ENCODE measurements at regions not wholly inside any gene's neighbourhood (a gene's known extent, or its start where the extent isn't known, plus 50 kb on each side); places are given as distances from the start of the nearest gene placed in this dataset.
"Not testable (repeated sequence)": the region's sequence is repeated elsewhere in the genome, so short reads cannot be mapped to it uniquely, and the experiment has no call there.

DNA sequence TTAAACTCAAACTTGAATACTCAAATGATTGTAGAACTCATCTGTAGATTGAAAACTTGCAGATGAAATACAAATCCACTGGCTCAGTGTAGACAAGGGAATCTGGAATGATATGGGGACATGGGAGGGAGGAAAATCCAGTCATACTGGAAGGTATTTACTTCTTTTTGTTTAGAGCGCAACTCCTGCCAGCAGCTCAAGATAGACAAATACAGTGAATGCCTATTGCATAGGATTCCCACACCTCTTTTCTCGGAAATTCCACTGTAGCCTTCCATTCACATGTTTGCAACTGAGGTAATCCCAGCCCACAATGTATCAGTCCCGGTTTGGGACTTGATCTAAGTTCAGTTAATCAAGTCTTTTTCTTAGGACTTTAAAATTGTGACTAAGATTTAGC lies 311.2 kb downstream of the PTPRC start:
- DNase-seq (ENCODE audit: extremely low spot score): no peak
- Histone ChIP-seq H3K4me3 (no peak overlapping the region), H3K9me3 (peaks cover 0 to 4% (median under 1%) of the 10 kb centered on the region in 4 donors), H3K36me3 (no peaks in the 10 kb centered on the region), H3K4me1 (no peaks in the 10 kb centered on the region), H3K27me3 (no peaks in the 10 kb centered on the region), H3K27ac (replicated peaks in 1 of 4) (no peak overlapping the region)
- TF ChIP-seq, protein P1, sequence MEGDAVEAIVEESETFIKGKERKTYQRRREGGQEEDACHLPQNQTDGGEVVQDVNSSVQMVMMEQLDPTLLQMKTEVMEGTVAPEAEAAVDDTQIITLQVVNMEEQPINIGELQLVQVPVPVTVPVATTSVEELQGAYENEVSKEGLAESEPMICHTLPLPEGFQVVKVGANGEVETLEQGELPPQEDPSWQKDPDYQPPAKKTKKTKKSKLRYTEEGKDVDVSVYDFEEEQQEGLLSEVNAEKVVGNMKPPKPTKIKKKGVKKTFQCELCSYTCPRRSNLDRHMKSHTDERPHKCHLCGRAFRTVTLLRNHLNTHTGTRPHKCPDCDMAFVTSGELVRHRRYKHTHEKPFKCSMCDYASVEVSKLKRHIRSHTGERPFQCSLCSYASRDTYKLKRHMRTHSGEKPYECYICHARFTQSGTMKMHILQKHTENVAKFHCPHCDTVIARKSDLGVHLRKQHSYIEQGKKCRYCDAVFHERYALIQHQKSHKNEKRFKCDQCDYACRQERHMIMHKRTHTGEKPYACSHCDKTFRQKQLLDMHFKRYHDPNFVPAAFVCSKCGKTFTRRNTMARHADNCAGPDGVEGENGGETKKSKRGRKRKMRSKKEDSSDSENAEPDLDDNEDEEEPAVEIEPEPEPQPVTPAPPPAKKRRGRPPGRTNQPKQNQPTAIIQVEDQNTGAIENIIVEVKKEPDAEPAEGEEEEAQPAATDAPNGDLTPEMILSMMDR (IDR thresholded peaks at IDR 0.05): no peak
- no peak for TF ChIP-seq POLR2AphosphoS5 (IDR thresholded peaks at IDR 0.05)
- TF ChIP-seq POLR2A (IDR thresholded peaks at IDR 0.05; ENCODE audit: low read depth): no peak
- no peak for TF ChIP-seq EP300 (IDR thresholded peaks at IDR 0.05)
- WGBS: 96% methylated on average over 3 of the region's 3 CpGs
- intact Hi-C loops (cut with DNase I): no loop called here

DNA sequence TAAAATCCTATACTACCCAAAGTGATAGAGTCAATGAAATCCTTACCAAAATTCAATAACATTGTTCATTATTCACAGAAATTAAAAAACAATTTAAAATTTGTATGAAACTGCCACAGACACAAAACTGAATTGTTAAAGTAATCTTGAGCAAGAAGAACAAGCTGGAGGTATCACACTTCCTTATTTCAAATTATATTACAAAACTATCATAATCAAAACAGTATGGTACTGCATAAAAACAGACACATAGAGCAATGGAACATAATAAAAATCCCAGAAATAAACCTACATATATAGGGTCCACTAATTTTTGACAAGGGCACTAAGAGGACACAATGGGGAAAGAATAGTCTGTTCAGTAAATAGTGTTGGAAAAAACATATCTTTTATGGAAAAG lies 316.2 kb downstream of the PTPRC start:
- intact Hi-C loops (cut with DNase I): no loop called here
- Histone ChIP-seq H3K4me3 (no peak overlapping the region), H3K27ac (replicated peaks in 1 of 4) (no peak overlapping the region), H3K27me3 (no peaks in the 10 kb centered on the region), H3K36me3 (no peaks in the 10 kb centered on the region), H3K9me3 (peaks cover 0 to 5% (median 2%) of the 10 kb centered on the region in 4 donors), H3K4me1 (no peaks in the 10 kb centered on the region)
- no peak for DNase-seq (ENCODE audit: extremely low spot score)
- TF ChIP-seq, protein P1 (IDR thresholded peaks at IDR 0.05): no peak
- TF ChIP-seq EP300 (IDR thresholded peaks at IDR 0.05) (no peak), POLR2AphosphoS5 (IDR thresholded peaks at IDR 0.05) (no peak), POLR2A (IDR thresholded peaks at IDR 0.05; ENCODE audit: low read depth) (no peak)

DNA sequence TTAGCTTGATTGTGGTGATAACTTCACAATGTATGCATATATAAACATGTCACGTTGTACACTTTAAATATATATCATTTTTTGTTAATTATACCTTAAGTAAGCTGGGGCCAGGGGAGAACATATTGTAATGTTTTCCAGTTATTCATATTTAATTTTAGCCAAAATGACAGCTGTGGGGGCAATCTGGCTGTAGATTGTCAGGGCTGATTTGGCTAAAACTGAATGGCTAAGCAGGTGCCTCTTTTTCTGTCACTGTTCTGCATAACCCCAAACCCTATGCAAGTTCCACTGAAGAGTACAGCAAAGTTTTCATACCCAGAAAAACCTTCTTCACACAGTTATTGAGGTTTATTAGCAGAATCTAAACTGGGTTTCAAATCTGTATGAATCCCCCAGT lies 318.2 kb downstream of the PTPRC start:
- 73% methylated on average over 1 of the region's 1 CpG for WGBS
- Histone ChIP-seq H3K36me3 (no peaks in the 10 kb centered on the region), H3K4me1 (no peaks in the 10 kb centered on the region), H3K27ac (replicated peaks in 1 of 4) (no peak overlapping the region), H3K27me3 (no peaks in the 10 kb centered on the region), H3K9me3 (peaks cover 0 to 5% (median 3%) of the 10 kb centered on the region in 4 donors), H3K4me3 (no peak overlapping the region)
- TF ChIP-seq POLR2A (IDR thresholded peaks at IDR 0.05; ENCODE audit: low read depth): no peak
- TF ChIP-seq, protein P1 (IDR thresholded peaks at IDR 0.05): no peak
- no peak for TF ChIP-seq POLR2AphosphoS5 (IDR thresholded peaks at IDR 0.05)
- TF ChIP-seq EP300 (IDR thresholded peaks at IDR 0.05): no peak
- DNase-seq (ENCODE audit: extremely low spot score): no peak
- intact Hi-C loops (cut with DNase I): no loop called here

DNA sequence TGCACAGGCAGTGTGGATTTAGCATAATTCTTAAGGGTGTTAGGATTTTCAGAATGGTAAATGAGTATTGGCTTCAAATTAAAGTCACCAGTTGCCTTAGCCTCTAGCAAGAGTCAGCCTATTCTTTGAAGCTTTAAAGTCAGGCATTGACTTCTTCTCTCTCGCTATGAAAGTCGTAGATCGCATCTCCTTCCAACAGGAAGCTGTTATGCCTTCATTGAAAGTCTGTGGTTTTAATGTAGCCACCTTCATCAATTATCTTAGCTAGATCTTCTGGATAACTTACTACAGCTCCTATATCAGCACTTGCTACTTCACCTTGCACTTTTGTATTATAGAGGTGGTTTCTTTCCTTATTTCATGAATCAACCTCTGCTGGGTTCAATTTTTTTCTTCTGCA lies 320.2 kb downstream of the PTPRC start:
- 85% methylated on average over 3 of the region's 3 CpGs for WGBS
- Histone ChIP-seq H3K27me3 (no peaks in the 10 kb centered on the region), H3K4me3 (no peak overlapping the region), H3K9me3 (peaks cover 0 to 8% (median 5%) of the 10 kb centered on the region in 4 donors), H3K27ac (replicated peaks in 1 of 4) (no peak overlapping the region), H3K4me1 (no peaks in the 10 kb centered on the region), H3K36me3 (no peaks in the 10 kb centered on the region)
- intact Hi-C loops (cut with DNase I): no loop called here
- no peak for TF ChIP-seq EP300 (IDR thresholded peaks at IDR 0.05)
- TF ChIP-seq POLR2A (IDR thresholded peaks at IDR 0.05; ENCODE audit: low read depth): no peak
- TF ChIP-seq POLR2AphosphoS5 (IDR thresholded peaks at IDR 0.05): no peak
- TF ChIP-seq, protein P1 (IDR thresholded peaks at IDR 0.05): no peak
- no peak for DNase-seq (ENCODE audit: extremely low spot score)

DNA sequence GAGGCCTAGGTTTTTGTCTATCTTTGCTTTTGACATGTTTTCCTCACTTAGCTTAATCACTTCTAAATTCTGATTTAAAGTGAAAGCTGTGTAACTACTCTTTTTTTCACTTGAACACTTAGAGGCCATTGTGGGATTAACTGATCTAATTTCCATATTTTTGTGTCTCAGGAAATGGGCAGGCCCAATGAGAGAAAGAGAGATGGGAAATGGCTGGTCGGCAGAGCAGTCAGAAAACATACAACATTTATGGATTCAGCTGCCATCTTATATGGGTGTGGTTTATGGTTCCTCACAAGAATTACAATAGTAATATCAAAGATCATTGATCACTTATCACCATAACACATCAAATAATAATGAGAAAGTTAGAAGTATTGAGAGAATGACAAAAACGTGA lies 320.8 kb downstream of the PTPRC start:
- DNase-seq (ENCODE audit: extremely low spot score): no peak
- TF ChIP-seq EP300 (IDR thresholded peaks at IDR 0.05): no peak
- no peak for TF ChIP-seq POLR2AphosphoS5 (IDR thresholded peaks at IDR 0.05)
- TF ChIP-seq, protein P1 (IDR thresholded peaks at IDR 0.05): no peak
- TF ChIP-seq POLR2A (IDR thresholded peaks at IDR 0.05; ENCODE audit: low read depth): no peak

DNA sequence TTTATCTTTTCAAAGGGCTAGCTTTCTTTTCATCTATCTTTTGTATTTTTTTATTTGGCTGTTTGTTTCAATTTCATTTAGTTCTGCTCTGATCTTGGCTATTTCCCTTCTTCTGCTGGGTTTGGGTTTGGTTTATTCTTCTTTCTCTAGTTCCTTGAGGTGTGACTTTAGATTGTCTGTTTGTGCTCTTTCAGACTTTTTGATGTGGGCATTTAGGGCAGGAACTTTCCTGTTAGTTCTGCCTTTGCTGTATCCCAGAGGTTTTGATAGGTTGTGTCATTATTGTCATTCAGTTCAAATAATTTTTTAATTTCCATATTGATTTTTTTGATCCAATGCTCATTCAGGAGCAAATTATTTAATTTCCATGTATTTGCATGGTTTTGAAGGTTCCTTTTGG lies 325.0 kb downstream of the PTPRC start:
- H3K9me3 ChIP-seq; intact Hi-C loops (cut with DNase I); H3K27ac ChIP-seq (replicated peaks in 1 of 4); H3K36me3 ChIP-seq; H3K4me3 ChIP-seq; DNase-seq (ENCODE audit: extremely low spot score); H3K4me1 ChIP-seq; H3K27me3 ChIP-seq: not testable (repeated sequence)

More for the DNA sequence above, 320.8 kb downstream of the PTPRC start:
- peaks cover 0 to 8% (median 3%) of the 10 kb centered on the region in 4 donors for H3K9me3 ChIP-seq
- H3K27ac ChIP-seq (replicated peaks in 1 of 4): no peak overlapping the region
- no peaks in the 10 kb centered on the region for H3K36me3 ChIP-seq
- 83% methylated on average over 2 of the region's 2 CpGs for WGBS
- H3K4me3 ChIP-seq: no peak overlapping the region
- intact Hi-C loops (cut with DNase I): no loop called here
- H3K27me3 ChIP-seq: no peaks in the 10 kb centered on the region
- H3K4me1 ChIP-seq: no peaks in the 10 kb centered on the region
